Sigmoid colon (tissue), 6 donors: ENCODE measurements at regions not wholly inside any gene's neighbourhood (a gene's known extent, or its start where the extent isn't known, plus 50 kb on each side); places are given as distances from the start of the nearest gene placed in this dataset.

ENCODE experiments used
- DNase-seq: peaks from one replicate; pipeline ENCODE4 v3.0.0-alpha.2; 2019
- H3K27ac ChIP-seq, 4 donors: fragments of 200-600 bp; sonication (generic); one replicate each; pipeline ENCODE4 v1.5.1; 2016 to 2019; ENCODE audit warnings: mild to moderate bottlenecking in 1 of 4
- H3K27me3 ChIP-seq, 3 donors: fragments of 200-600 bp; sonication (generic); one replicate each; pipeline ENCODE4 v1.5.1; 2019; ENCODE audit warnings: mild to moderate bottlenecking in 1 of 3
- H3K36me3 ChIP-seq, 4 donors: fragments of 200-600 bp; sonication (generic); one replicate each; pipeline ENCODE4 v1.5.1; 2016 to 2019
- H3K4me1 ChIP-seq, 4 donors: fragments of 200-600 bp; sonication (generic); one replicate each; pipeline ENCODE4 v1.5.1; 2017 to 2019
- H3K4me3 ChIP-seq, 4 donors: fragments of 200-600 bp; sonication (generic); one replicate each; pipeline ENCODE4 v1.5.1; 2017 to 2019; ENCODE audit warnings: mild to moderate bottlenecking in 2 of 4, moderate library complexity in 1 of 4
- H3K9me3 ChIP-seq, 4 donors: fragments of 200-600 bp in 3 of 4; sonication (generic) in 3 of 4; one replicate each; pipeline versions ENCODE4 v1.5.1 to v1.6.1; 2013 to 2019
- CTCF ChIP-seq, 4 experiments: fragments of 450-650 bp in 3 of 4; fragments of 200-600 bp in 1 of 4; IDR thresholded peaks; one replicate each; pipeline ENCODE4 v1.5.1; 2016 to 2019; ENCODE audit warnings: antibody characterized with exemption in 4 of 4, mild to moderate bottlenecking in 3 of 4, moderate library complexity in 2 of 4
- EP300 ChIP-seq, 4 donors: sonication (generic); formaldehyde crosslinking; IDR thresholded peaks; one replicate each; pipeline ENCODE4 v1.6.1; 2017; ENCODE audit warnings: antibody characterized with exemption in 4 of 4
- POLR2A ChIP-seq, 2 donors: fragments of 450-650 bp; IDR thresholded peaks; one replicate each; pipeline ENCODE4 v1.6.1; 2016; ENCODE audit warnings: antibody characterized with exemption in 2 of 2, mild to moderate bottlenecking in 2 of 2, moderate library complexity in 2 of 2
- POLR2AphosphoS5 ChIP-seq, 4 donors: sonication (generic); formaldehyde crosslinking; IDR thresholded peaks; one replicate each; pipeline ENCODE4 v1.6.1; 2017; ENCODE audit warnings: antibody characterized with exemption in 4 of 4
- WGBS, 2 donors: extraction: QIAGEN DNeasy Blood & Tissue Kit; methylation state at CpG; one replicate each; pipeline ENCODE4 v1.1.7; 2013; 5-methylcytosine and 5-hydroxymethylcytosine counted together
- intact Hi-C: fragments of 100-400 bp; cut with DNase I; formaldehyde crosslinking; loops from one replicate; pipeline ENCODE4 v1.15.1; 2023
- donor health status: healthy with polysubstance abuse.
- donor health status: healthy.

- 54 to 70% methylated on average over 2 of the region's 2 CpGs for WGBS, 2 donors
- Histone ChIP-seq H3K9me3 (no peaks in the 10 kb centered on the region), H3K27ac (no peak overlapping the region), H3K4me3 (no peak overlapping the region), H3K36me3 (no peaks in the 10 kb centered on the region), H3K4me1 (peaks cover 0 to 3% (median 0%) of the 10 kb centered on the region in 4 donors), H3K27me3 (no peaks in the 10 kb centered on the region)
- intact Hi-C loops, result no loop called here
- no peak for TF ChIP-seq POLR2AphosphoS5 (IDR thresholded peaks at IDR 0.05)
- no peak for TF ChIP-seq POLR2A (IDR thresholded peaks at IDR 0.05)
- TF ChIP-seq CTCF (IDR thresholded peaks at IDR 0.05), result no peak
- TF ChIP-seq EP300 (IDR thresholded peaks at IDR 0.05), result no peak
- no peak for DNase-seq
These were observed 91.9 kb upstream of the PAPPA start for GRCh38 chr9:116061546-116062205.

DNA sequence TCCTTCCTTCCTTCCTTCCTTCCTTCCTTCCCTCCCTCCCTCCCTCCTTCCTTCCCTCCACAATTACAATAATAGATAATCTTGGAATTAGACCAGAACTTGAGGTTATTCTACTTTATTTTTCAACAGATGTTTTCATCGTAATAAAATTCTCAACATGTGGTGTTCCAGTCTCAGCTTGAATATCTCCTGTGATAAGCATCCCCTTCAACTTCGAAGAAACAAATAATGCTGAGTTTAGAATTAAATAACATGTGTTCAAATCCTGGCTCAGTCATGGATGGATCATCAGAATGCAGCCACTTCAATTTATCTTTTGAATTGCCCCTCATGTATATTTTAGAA, 91.4 kb upstream of the PAPPA start:
- intact Hi-C loops, result no loop called here
- Histone ChIP-seq H3K27me3 (no peaks in the 10 kb centered on the region), H3K9me3 (no peaks in the 10 kb centered on the region), H3K27ac (no peak overlapping the region), H3K4me3 (no peak overlapping the region), H3K36me3 (no peaks in the 10 kb centered on the region), H3K4me1 (peaks cover 0 to 3% (median 0%) of the 10 kb centered on the region in 4 donors)
- no peak for DNase-seq
- TF ChIP-seq CTCF (IDR thresholded peaks at IDR 0.05) (no peak), EP300 (IDR thresholded peaks at IDR 0.05) (no peak), POLR2A (IDR thresholded peaks at IDR 0.05) (no peak), POLR2AphosphoS5 (IDR thresholded peaks at IDR 0.05) (no peak)
- WGBS, 2 donors, result 87 to 88% methylated on average over 2 of the region's 2 CpGs

GRCh38 chr9:116064970-116065369, 88.6 kb upstream of the PAPPA start:
- intact Hi-C loops, result no loop called here
- no peak overlapping the region for H3K4me3 ChIP-seq
- no peak for DNase-seq
- no peaks in the 10 kb centered on the region for H3K9me3 ChIP-seq
- 80 to 88% methylated on average over 3 of the region's 3 CpGs for WGBS, 2 donors
- H3K27ac ChIP-seq, result no peak overlapping the region
- no peaks in the 10 kb centered on the region for H3K27me3 ChIP-seq
- TF ChIP-seq EP300 (IDR thresholded peaks at IDR 0.05) (no peak), POLR2AphosphoS5 (IDR thresholded peaks at IDR 0.05) (no peak), CTCF (IDR thresholded peaks at IDR 0.05) (no peak), POLR2A (IDR thresholded peaks at IDR 0.05) (no peak)
- no peaks in the 10 kb centered on the region for H3K4me1 ChIP-seq
- no peaks in the 10 kb centered on the region for H3K36me3 ChIP-seq

- Histone ChIP-seq H3K4me3 (no peak overlapping the region), H3K27me3 (no peaks in the 10 kb centered on the region), H3K9me3 (no peaks in the 10 kb centered on the region), H3K27ac (no peak overlapping the region), H3K36me3 (no peaks in the 10 kb centered on the region), H3K4me1 (no peaks in the 10 kb centered on the region)
- 82 to 90% methylated on average over 3 of the region's 3 CpGs for WGBS, 2 donors
- intact Hi-C loops, result no loop called here
- DNase-seq, result no peak
- TF ChIP-seq POLR2AphosphoS5 (IDR thresholded peaks at IDR 0.05) (no peak), CTCF (IDR thresholded peaks at IDR 0.05) (no peak), EP300 (IDR thresholded peaks at IDR 0.05) (no peak), POLR2A (IDR thresholded peaks at IDR 0.05) (no peak)
These were observed 87.4 kb upstream of the PAPPA start for GRCh38 chr9:116066221-116066620.

DNA sequence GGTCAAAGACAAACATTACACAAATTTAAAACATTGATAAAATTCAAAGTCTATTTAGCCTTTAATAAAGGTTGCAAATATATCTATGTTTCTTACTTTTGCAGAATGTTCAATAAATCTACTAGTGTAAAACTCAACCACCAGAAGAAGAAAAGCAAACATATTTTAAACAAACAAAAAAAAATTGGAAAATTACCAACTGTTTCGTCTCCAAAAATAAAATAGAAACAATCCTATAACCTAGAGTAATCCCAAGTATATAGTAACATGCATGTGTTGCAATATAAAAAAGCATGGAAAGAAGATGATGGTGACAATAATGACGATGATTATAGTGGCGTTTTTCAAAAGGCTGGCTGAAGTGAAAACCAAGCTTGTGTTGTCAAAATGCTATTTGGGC, 86.0 kb upstream of the PAPPA start:
- WGBS, 2 donors, result 67 to 81% methylated on average over 3 of the region's 3 CpGs
- H3K9me3 ChIP-seq, result no peaks in the 10 kb centered on the region
- H3K4me1 ChIP-seq, result no peaks in the 10 kb centered on the region
- intact Hi-C loops, result no loop called here
- TF ChIP-seq POLR2A (IDR thresholded peaks at IDR 0.05) (no peak), POLR2AphosphoS5 (IDR thresholded peaks at IDR 0.05) (no peak), CTCF (IDR thresholded peaks at IDR 0.05) (no peak), EP300 (IDR thresholded peaks at IDR 0.05) (no peak)
- no peaks in the 10 kb centered on the region for H3K36me3 ChIP-seq
- DNase-seq, result no peak
- H3K27me3 ChIP-seq, result no peaks in the 10 kb centered on the region
- H3K27ac ChIP-seq, result no peak overlapping the region
- no peak overlapping the region for H3K4me3 ChIP-seq
